ENCODE measurements at regions not wholly inside any gene's neighbourhood (a gene's known extent, or its start where the extent isn't known, plus 50 kb on each side); places are given as distances from the start of the nearest gene placed in this dataset.

DNA sequence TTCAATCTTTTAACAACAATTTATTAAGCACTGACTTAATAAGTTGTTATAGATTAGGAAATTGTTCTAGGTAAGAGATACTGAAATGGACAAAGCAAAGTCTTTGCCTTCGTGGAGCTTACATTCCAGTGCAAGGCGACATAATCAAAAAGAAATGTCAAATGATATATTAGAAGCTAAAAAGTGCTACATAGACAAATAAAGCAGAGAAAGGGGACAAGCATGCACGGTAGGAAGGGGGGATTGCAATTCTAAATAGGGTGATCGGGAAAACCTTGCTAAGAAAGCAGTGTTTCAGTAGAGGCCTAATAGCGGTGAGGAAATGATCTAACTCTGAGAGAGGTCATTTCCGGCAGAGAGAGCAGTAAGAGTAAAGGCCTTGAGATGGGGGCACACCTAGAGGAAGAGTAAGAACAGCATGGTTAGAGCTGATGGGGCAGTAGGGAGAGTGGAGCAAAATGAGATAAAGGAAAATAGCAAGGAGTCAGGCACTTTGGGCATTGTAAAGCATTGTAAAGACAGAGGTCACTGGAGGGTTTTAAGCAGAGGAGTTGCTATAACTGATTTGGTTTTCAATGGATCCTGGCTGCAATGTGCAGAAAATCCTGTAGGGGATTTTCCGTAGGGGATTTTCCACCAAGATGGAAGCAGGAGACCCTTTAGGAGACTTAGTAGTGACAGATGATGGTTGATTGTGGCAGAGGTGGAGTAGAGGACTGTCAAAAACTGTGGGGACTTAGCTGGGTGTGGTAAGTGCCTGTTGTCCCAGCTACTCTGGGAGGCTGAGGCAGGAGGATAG is 71.7 kb upstream of the CFAP20DC start:
- no peaks in the 10 kb centered on the region for H4K20me1 ChIP-seq (ENCODE audit: insufficient read depth)
- H3K36me3 ChIP-seq (ENCODE audit: insufficient read depth, low read length), result no peaks in the 10 kb centered on the region
- no peak overlapping the region for H2AFZ ChIP-seq (ENCODE audit: low read depth, low read length)

DNA sequence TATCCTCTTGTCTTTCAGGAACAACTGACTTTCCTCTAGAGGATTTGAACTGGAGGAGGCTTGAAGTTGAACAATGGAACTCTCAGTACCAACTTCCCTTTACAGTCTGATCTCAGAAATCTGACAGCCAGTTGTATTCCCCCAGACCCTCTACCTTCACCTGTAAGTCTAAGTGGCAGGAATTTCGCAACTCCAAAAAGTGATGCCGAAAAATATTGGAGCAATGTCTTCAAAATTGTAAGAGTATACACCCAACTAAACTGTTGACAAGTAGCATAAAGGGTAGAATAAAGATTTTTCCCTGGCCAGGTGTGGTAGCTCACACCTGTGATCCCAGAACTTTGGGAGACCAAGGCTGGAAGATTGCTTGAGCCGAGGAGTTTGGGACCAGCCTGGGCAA is 69.1 kb upstream of the CFAP20DC start:
- no peaks in the 10 kb centered on the region for H3K79me2 ChIP-seq (replicated peaks; ENCODE audit: insufficient read depth, low read length)
- H3F3A ChIP-seq (ENCODE audit: insufficient read depth, low read length, poor library complexity, severe bottlenecking), result no peaks in the 10 kb centered on the region
- TF ChIP-seq EP300 (conservative IDR thresholded peaks at IDR 0.05; ENCODE audit: poor library complexity, severe bottlenecking) (no peak), POLR2AphosphoS5 (IDR thresholded peaks at IDR 0.05) (no peak), EZH2 (IDR thresholded peaks at IDR 0.05; ENCODE audit: borderline replicate concordance, insufficient read depth, low read length, poor library complexity, severe bottlenecking) (no peak), RAD21 (conservative IDR thresholded peaks at IDR 0.05) (no peak), MXI1 (conservative IDR thresholded peaks at IDR 0.05; ENCODE audit: poor library complexity, severe bottlenecking) (no peak), TAF1 (IDR thresholded peaks at IDR 0.05; ENCODE audit: low read depth) (no peak), SMC3 (conservative IDR thresholded peaks at IDR 0.05; ENCODE audit: poor library complexity) (no peak)
- TF ChIP-seq, protein P1, sequence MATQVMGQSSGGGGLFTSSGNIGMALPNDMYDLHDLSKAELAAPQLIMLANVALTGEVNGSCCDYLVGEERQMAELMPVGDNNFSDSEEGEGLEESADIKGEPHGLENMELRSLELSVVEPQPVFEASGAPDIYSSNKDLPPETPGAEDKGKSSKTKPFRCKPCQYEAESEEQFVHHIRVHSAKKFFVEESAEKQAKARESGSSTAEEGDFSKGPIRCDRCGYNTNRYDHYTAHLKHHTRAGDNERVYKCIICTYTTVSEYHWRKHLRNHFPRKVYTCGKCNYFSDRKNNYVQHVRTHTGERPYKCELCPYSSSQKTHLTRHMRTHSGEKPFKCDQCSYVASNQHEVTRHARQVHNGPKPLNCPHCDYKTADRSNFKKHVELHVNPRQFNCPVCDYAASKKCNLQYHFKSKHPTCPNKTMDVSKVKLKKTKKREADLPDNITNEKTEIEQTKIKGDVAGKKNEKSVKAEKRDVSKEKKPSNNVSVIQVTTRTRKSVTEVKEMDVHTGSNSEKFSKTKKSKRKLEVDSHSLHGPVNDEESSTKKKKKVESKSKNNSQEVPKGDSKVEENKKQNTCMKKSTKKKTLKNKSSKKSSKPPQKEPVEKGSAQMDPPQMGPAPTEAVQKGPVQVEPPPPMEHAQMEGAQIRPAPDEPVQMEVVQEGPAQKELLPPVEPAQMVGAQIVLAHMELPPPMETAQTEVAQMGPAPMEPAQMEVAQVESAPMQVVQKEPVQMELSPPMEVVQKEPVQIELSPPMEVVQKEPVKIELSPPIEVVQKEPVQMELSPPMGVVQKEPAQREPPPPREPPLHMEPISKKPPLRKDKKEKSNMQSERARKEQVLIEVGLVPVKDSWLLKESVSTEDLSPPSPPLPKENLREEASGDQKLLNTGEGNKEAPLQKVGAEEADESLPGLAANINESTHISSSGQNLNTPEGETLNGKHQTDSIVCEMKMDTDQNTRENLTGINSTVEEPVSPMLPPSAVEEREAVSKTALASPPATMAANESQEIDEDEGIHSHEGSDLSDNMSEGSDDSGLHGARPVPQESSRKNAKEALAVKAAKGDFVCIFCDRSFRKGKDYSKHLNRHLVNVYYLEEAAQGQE (IDR thresholded peaks at IDR 0.05; ENCODE audit: borderline replicate concordance), result no peak
- TF ChIP-seq, protein P2, sequence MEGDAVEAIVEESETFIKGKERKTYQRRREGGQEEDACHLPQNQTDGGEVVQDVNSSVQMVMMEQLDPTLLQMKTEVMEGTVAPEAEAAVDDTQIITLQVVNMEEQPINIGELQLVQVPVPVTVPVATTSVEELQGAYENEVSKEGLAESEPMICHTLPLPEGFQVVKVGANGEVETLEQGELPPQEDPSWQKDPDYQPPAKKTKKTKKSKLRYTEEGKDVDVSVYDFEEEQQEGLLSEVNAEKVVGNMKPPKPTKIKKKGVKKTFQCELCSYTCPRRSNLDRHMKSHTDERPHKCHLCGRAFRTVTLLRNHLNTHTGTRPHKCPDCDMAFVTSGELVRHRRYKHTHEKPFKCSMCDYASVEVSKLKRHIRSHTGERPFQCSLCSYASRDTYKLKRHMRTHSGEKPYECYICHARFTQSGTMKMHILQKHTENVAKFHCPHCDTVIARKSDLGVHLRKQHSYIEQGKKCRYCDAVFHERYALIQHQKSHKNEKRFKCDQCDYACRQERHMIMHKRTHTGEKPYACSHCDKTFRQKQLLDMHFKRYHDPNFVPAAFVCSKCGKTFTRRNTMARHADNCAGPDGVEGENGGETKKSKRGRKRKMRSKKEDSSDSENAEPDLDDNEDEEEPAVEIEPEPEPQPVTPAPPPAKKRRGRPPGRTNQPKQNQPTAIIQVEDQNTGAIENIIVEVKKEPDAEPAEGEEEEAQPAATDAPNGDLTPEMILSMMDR (IDR thresholded peaks at IDR 0.05; ENCODE audit: poor library complexity, severe bottlenecking), result no peak
- H4K20me1 ChIP-seq (ENCODE audit: insufficient read depth), result no peaks in the 10 kb centered on the region
- H3K9me2 ChIP-seq (ENCODE audit: insufficient read depth, low read length), result no peaks in the 10 kb centered on the region
- H3K9me3 ChIP-seq (ENCODE audit: low read length), result no peaks in the 10 kb centered on the region
- no peak overlapping the region for H2AFZ ChIP-seq (ENCODE audit: low read depth, low read length)
- no peaks in the 10 kb centered on the region for H3K36me3 ChIP-seq (ENCODE audit: insufficient read depth, low read length)
- H3K4me2 ChIP-seq (ENCODE audit: low read length), result no peak overlapping the region
- no peak overlapping the region for H3K27ac ChIP-seq (ENCODE audit: low read length)
- H3K9ac ChIP-seq (ENCODE audit: low read length), result no peak overlapping the region
- H3K27me3 ChIP-seq (ENCODE audit: insufficient read depth, low read depth, low read length), result no peaks in the 10 kb centered on the region
- H3K4me3 ChIP-seq (ENCODE audit: low read length), result no peak overlapping the region

More for the DNA sequence above, 71.7 kb upstream of the CFAP20DC start:
- Histone ChIP-seq H3K79me2 (replicated peaks; ENCODE audit: insufficient read depth, low read length) (no peaks in the 10 kb centered on the region), H3K4me2 (ENCODE audit: low read length) (no peak overlapping the region), H3K27ac (ENCODE audit: low read length) (no peak overlapping the region), H3K27me3 (ENCODE audit: insufficient read depth, low read depth, low read length) (no peaks in the 10 kb centered on the region), H3K9me3 (ENCODE audit: low read length) (no peaks in the 10 kb centered on the region), H3K4me3 (ENCODE audit: low read length) (no peak overlapping the region), H3K9ac (ENCODE audit: low read length) (no peak overlapping the region), H3F3A (ENCODE audit: insufficient read depth, low read length, poor library complexity, severe bottlenecking) (no peaks in the 10 kb centered on the region), H3K9me2 (ENCODE audit: insufficient read depth, low read length) (no peaks in the 10 kb centered on the region)
- TF ChIP-seq, protein P2 (IDR thresholded peaks at IDR 0.05; ENCODE audit: poor library complexity, severe bottlenecking), result no peak
- TF ChIP-seq POLR2AphosphoS5 (IDR thresholded peaks at IDR 0.05) (no peak), MXI1 (conservative IDR thresholded peaks at IDR 0.05; ENCODE audit: poor library complexity, severe bottlenecking) (no peak), TAF1 (IDR thresholded peaks at IDR 0.05; ENCODE audit: low read depth) (no peak), RAD21 (conservative IDR thresholded peaks at IDR 0.05) (no peak), EP300 (conservative IDR thresholded peaks at IDR 0.05; ENCODE audit: poor library complexity, severe bottlenecking) (no peak), EZH2 (IDR thresholded peaks at IDR 0.05; ENCODE audit: borderline replicate concordance, insufficient read depth, low read length, poor library complexity, severe bottlenecking) (no peak), SMC3 (conservative IDR thresholded peaks at IDR 0.05; ENCODE audit: poor library complexity) (no peak)
- TF ChIP-seq, protein P1 (IDR thresholded peaks at IDR 0.05; ENCODE audit: borderline replicate concordance), result no peak

All from neural cell (in vitro differentiated cells).